NCI-H146 treated with DMSO at 0.1 percent for 48 hours (cell line): ENCODE measurements at regions not wholly inside any gene's neighbourhood (a gene's known extent, or its start where the extent isn't known, plus 50 kb on each side); places are given as distances from the start of the nearest gene placed in this dataset.
"Not testable (repeated sequence)": the region's sequence is repeated elsewhere in the genome, so short reads cannot be mapped to it uniquely, and the experiment has no call there.

Experiments
- DNase-seq: peaks from one replicate; lab custom pipeline; 2025; ENCODE audit not compliant: unreplicated experiment; lab: John Stamatoyannopoulos, UW

GRCh38 chr6:163698086-163698485 is 283.6 kb downstream of the QKI start:
- DNase-seq, result no peak

DNA sequence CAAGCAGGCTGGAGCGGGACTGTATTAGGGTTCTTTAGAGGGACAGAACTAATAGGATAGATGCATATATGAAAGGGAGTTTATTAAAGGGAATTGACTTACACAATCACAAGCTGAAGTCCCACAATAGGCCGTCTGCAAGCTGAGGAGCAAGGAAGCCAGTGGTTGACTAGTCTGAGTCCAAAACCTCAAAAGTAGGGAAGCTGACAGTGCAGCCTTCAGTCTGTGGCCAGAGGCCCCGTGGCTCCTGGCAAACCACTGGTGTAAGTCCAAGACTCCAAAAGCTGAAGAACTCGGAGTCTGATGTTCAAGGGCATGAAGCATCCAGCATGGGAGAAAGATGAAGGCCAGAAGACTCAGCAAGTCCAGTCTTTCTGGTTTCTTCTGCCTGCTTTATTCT is 281.8 kb downstream of the QKI start:
- not testable (repeated sequence) for DNase-seq

GRCh38 chr6:163695414-163695864 is 280.9 kb downstream of the QKI start:
- peak; percentile 51 for DNase-seq

- peak; percentile 61 for DNase-seq
These were observed 280.5 kb downstream of the QKI start for GRCh38 chr6:163694988-163695398.

DNA sequence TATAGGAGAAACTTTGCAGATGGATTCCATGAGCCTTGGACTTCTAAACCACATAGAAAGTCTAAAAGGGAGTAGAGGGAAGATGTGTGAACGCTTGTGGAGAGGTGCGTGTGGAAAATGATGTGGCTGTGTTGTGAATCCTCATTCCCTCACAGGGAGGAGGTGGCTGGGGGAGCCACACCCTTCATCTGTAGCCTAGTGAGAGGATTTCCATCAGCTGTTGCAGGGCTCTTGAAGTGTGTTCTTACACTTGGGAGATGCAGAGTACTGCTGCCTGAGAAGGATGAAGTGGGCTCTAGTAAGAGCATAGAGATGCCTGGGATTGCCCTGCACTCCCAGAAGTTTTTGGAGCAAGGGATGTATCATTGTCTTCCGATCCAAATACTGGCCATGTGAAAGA is 279.6 kb downstream of the QKI start:
- no peak for DNase-seq

DNA sequence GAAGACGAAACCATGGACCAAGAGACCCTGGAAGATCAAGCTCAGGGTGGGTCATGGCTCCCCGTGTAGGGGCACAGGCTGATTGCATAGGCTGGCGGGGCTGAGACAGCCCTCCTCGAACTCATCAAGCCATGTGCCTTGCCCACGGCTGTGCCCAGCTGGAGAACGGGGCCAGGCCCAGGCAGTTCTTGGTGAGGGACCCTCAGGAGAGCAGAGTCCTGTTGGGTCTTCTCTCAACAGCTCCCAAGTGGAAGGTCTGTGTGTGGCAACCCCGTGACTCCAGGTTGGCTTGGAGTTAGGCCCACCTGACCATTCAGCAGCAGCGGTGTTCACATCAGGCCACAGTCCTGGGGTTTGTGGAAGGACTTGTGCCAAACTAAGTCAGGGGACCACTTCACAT is 276.5 kb downstream of the QKI start:
- DNase-seq, result no peak

DNA sequence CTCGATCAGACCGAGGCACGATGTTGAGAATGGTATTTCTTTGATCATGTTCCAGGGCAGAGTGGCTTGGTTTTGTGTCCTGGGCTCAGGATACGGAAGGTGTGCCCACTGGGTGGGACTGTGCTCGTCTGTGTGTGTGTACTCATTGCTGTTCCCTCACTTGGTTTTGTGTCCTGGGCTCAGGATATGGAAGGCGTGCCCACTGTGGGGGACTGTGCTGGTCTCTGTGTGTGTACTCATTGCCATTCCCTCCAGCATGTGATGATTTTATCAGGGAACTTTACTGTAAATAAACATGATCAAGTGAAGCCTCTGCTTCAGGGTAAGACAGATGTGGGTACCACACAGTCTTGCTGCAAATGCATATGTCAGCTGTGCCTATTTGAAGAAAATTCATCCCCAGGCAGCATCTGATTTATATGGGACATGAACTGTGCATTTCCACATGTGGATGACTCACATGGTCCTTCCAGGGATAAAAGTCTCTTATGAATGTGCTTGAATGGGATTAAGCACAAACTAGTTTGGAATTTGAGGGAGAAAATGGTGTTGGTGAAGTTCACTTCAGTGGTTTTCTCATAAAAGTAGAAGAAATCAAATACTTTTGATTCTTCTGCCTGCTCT is 274.3 kb downstream of the QKI start:
- no peak for DNase-seq

DNA sequence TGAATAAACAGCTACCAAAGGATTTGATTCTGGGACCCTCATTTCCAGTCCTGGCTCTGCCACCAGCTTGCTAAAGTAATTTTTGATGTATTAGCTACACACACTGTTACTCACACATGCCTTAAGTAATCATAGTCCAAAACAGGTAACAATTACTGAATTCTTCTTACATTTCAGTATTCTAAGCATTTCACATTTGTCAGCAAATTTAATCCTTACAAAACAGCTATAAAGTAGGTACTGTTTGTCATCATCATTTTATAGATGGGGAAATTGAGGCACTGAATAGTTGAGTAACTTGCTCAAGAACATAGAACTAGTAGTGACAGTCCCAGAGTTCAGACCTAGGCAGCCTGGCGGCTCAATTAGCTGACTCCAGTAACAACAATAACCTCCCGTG is 272.6 kb downstream of the QKI start:
- DNase-seq, result no peak

GRCh38 chr6:163686301-163686700 is 271.8 kb downstream of the QKI start:
- no peak for DNase-seq

GRCh38 chr6:163683105-163683622 is 268.6 kb downstream of the QKI start:
- DNase-seq, result no peak

DNA sequence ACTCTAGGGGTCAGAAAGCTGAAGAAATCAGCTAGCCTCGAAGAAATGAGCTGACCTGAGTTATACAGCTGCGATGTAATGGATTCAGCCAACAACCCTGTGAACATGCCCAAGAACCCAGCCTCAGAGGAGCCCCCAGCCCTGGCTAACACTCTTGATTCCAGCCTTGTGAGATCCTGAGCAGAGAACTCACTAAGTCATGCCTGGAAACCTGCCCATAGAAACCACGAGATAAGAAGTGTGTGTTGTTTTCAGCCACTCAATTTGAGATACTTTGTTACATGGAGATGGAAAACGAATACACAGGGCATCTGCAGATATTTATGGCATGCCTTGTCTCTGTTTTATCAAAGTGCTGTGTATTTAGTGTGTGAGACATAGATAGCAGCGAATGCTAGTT is 265.2 kb downstream of the QKI start:
- DNase-seq, result no peak

DNA sequence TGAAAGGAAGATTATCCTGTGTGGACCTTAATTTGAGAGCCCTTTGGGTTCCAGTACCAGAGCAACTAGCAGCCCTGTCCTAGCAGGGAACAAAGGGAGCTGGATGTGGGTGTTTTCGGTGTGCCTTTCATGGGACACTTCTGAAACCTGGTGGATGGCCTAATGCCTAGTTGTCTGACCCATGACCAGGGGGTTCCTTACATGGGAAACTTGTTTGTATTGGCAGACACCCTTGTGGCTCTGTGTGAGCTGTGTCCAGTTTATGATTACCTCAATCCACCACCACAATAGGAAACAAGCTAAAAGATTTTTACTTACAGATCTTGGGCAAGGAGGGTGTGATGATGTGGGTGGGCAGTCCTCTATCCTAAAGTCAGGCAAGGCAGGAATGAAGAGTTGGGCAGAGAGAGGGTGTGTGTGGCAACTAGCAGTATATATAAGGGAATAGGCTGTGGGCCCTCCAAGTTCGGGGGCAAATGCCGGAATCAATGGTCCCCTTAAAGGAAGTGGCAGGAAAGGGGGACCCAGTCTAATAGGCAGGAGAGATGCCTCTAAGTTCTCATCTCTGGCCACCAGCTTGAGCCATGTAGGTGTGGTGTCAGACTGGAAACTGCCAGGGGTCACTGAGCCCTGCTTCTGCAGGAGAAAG is 264.6 kb downstream of the QKI start:
- DNase-seq, result no peak

- no peak for DNase-seq
These were observed 261.1 kb downstream of the QKI start for GRCh38 chr6:163675611-163676010.

DNA sequence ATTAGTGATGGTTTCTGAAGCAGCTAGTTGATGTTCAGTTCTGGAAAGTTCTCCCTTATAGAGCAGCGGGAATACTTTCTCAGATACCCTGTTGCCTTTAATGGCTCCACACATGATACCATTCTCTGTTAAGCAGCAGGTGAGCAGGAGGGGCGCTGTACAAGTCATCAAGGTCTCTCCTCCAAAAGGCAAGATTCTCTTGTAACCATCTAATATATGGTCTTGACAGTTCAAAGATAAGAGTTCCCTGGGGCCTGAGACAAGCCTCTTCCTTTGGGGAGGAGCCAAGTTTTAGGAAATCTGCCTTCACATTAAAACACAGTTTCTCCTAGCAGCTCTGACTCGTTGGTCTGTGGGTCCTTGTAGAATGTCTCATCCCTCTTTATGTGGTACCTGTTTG is 258.2 kb downstream of the QKI start:
- DNase-seq, result no peak

GRCh38 chr6:163671791-163672190 is 257.3 kb downstream of the QKI start:
- no peak for DNase-seq

GRCh38 chr6:163671355-163671754 is 256.8 kb downstream of the QKI start:
- no peak for DNase-seq

- DNase-seq, result no peak
These were observed 255.8 kb downstream of the QKI start for GRCh38 chr6:163670336-163670735.

DNA sequence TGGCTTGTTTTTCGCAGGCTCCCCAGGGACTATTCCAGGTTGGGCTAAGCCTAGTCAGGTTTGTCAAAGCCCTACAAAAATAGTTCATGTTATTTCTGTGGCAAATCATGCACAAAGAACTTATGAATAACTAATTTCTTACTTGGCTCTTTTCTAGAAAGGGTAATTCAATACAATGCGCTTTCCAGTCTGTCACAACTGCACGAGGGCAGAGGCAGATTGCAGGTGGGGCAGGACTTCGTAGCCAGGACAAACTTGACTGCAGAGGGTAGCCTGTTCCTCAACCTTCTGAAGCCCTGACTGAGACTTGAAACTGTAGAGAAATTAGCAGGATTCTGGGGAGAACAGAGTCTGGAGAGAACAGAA is 253.5 kb downstream of the QKI start:
- no peak for DNase-seq

- no peak for DNase-seq
These were observed 253.0 kb downstream of the QKI start for GRCh38 chr6:163667372-163668060.

GRCh38 chr6:163665464-163665863 is 250.9 kb downstream of the QKI start:
- DNase-seq, result no peak

- DNase-seq, result no peak
These were observed 249.1 kb downstream of the QKI start for GRCh38 chr6:163663575-163663974.

DNA sequence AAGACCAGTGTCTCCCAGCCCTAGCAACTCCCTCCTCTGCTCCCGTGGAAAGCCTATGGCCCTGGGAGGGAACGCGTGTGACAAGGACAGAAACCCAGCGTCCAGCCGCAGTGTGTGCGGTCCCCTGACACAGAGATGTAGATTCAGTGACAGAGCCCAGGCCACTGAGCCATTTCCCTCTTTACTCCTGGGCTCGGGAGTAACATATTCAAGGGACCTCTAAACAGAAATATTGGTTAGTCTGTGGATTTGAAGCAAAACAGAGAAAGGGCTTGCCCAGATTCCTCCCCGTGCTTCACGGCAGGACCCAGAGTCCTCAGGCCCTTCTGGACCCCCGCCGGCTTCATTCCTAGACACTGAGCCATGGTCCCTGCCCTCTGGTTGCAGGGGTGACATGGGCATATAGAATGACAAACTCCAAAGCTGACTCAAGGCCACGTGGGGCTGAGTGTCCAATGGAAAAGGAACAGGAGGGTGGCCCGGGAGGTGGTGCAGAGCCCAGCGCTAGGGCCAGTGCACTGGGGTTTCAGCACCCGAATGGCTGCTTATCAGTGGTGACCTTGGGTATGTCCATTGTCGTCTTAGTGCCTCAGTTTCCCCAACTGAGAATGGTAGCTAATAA is 248.2 kb downstream of the QKI start:
- no peak for DNase-seq
